ENCODE measurements at regions not wholly inside any gene's neighbourhood (a gene's known extent, or its start where the extent isn't known, plus 50 kb on each side); places are given as distances from the start of the nearest gene placed in this dataset.
A peak's percentile ranks its signal among the peaks of the same experiment; 100 is the strongest.

GRCh38 chr5:110812639-110813038 is 73.8 kb downstream of the SLC25A46 start:
- Histone ChIP-seq H3K36me3 (ENCODE audit: control insufficient read depth in 4 of 4, insufficient read depth in 4 of 4, low read length in 4 of 4) (no peaks in the 10 kb centered on the region), H3K9ac (ENCODE audit: insufficient read depth in 1 of 2, low read length in 2 of 2) (no peak overlapping the region), H3K4me3 (no peak overlapping the region), H3K27ac (ENCODE audit: low read depth in 1 of 2, low read length in 1 of 2) (no peak overlapping the region), H3K27me3 (ENCODE audit: control insufficient read depth in 3 of 3, insufficient read depth in 3 of 3, low read length in 2 of 3) (no peaks in the 10 kb centered on the region), H3K9me3 (ENCODE audit: control insufficient read depth in 4 of 4, insufficient read depth in 3 of 4, low read length in 3 of 4) (no peaks in the 10 kb centered on the region), H3K4me1 (ENCODE audit: control insufficient read depth in 5 of 5, insufficient read depth in 5 of 5, low read length in 5 of 5) (peaks cover 0 to 10% (median 4%) of the 10 kb centered on the region in 5 donors)
- DNase-seq (no peak), ATAC-seq (ENCODE audit: insufficient read depth, low FRiP score) (no peak)
- no peak for TF ChIP-seq CTCF (IDR thresholded peaks at IDR 0.05; ENCODE audit: control extremely low read depth, extremely low read depth)
- WGBS, 2 donors: 91 to 92% methylated on average over 3 of the region's 3 CpGs

- WGBS, 2 donors: 26 to 43% methylated on average over 1 of the region's 1 CpG
- Histone ChIP-seq H3K27ac (ENCODE audit: low read depth in 1 of 2, low read length in 1 of 2) (no peak overlapping the region), H3K4me1 (ENCODE audit: control insufficient read depth in 5 of 5, insufficient read depth in 5 of 5, low read length in 5 of 5) (peaks cover 0 to 5% (median 0%) of the 10 kb centered on the region in 5 donors), H3K27me3 (ENCODE audit: control insufficient read depth in 3 of 3, insufficient read depth in 3 of 3, low read length in 2 of 3) (no peaks in the 10 kb centered on the region), H3K9me3 (ENCODE audit: control insufficient read depth in 4 of 4, insufficient read depth in 3 of 4, low read length in 3 of 4) (no peaks in the 10 kb centered on the region), H3K36me3 (ENCODE audit: control insufficient read depth in 4 of 4, insufficient read depth in 4 of 4, low read length in 4 of 4) (no peaks in the 10 kb centered on the region), H3K4me3 (no peak overlapping the region), H3K9ac (ENCODE audit: insufficient read depth in 1 of 2, low read length in 2 of 2) (no peak overlapping the region)
- peak in 2 of 3 donors; percentile 18 to 32 for DNase-seq
- peak; percentile 62 for ATAC-seq (ENCODE audit: insufficient read depth, low FRiP score)
- no peak for TF ChIP-seq CTCF (IDR thresholded peaks at IDR 0.05; ENCODE audit: control extremely low read depth, extremely low read depth)
Measured at GRCh38 chr5:110815916-110816605, 77.3 kb downstream of the SLC25A46 start.

- H3K4me3 ChIP-seq: no peak overlapping the region
- no peak overlapping the region for H3K9ac ChIP-seq (ENCODE audit: insufficient read depth in 1 of 2, low read length in 2 of 2)
- H3K9me3 ChIP-seq (ENCODE audit: control insufficient read depth in 4 of 4, insufficient read depth in 3 of 4, low read length in 3 of 4): no peaks in the 10 kb centered on the region
- no peak for TF ChIP-seq CTCF (IDR thresholded peaks at IDR 0.05; ENCODE audit: control extremely low read depth, extremely low read depth)
- WGBS, 2 donors: 67 to 90% methylated on average over 7 of the region's 7 CpGs
- H3K27me3 ChIP-seq (ENCODE audit: control insufficient read depth in 3 of 3, insufficient read depth in 3 of 3, low read length in 2 of 3): no peaks in the 10 kb centered on the region
- H3K36me3 ChIP-seq (ENCODE audit: control insufficient read depth in 4 of 4, insufficient read depth in 4 of 4, low read length in 4 of 4): no peaks in the 10 kb centered on the region
- peaks cover 0 to 5% (median 0%) of the 10 kb centered on the region in 5 donors for H3K4me1 ChIP-seq (ENCODE audit: control insufficient read depth in 5 of 5, insufficient read depth in 5 of 5, low read length in 5 of 5)
- ATAC-seq (ENCODE audit: insufficient read depth, low FRiP score): peak; percentile 59
- DNase-seq: no peak
- H3K27ac ChIP-seq (ENCODE audit: low read depth in 1 of 2, low read length in 1 of 2): no peak overlapping the region
Measured at GRCh38 chr5:110817459-110817858, 78.7 kb downstream of the SLC25A46 start.

- no peaks in the 10 kb centered on the region for H3K4me1 ChIP-seq (ENCODE audit: control insufficient read depth in 5 of 5, insufficient read depth in 5 of 5, low read length in 5 of 5)
- no peaks in the 10 kb centered on the region for H3K36me3 ChIP-seq (ENCODE audit: control insufficient read depth in 4 of 4, insufficient read depth in 4 of 4, low read length in 4 of 4)
- TF ChIP-seq CTCF (IDR thresholded peaks at IDR 0.05; ENCODE audit: control extremely low read depth, extremely low read depth): no peak
- no peak overlapping the region for H3K9ac ChIP-seq (ENCODE audit: insufficient read depth in 1 of 2, low read length in 2 of 2)
- H3K9me3 ChIP-seq (ENCODE audit: control insufficient read depth in 4 of 4, insufficient read depth in 3 of 4, low read length in 3 of 4): peaks cover 0 to 17% (median 7%) of the 10 kb centered on the region in 4 donors
- no peak overlapping the region for H3K27ac ChIP-seq (ENCODE audit: low read depth in 1 of 2, low read length in 1 of 2)
- DNase-seq (no peak), ATAC-seq (ENCODE audit: insufficient read depth, low FRiP score) (no peak)
- 90 to 96% methylated on average over 5 of the region's 5 CpGs for WGBS, 2 donors
- no peaks in the 10 kb centered on the region for H3K27me3 ChIP-seq (ENCODE audit: control insufficient read depth in 3 of 3, insufficient read depth in 3 of 3, low read length in 2 of 3)
- H3K4me3 ChIP-seq: no peak overlapping the region
Measured at GRCh38 chr5:110823571-110823970, 84.8 kb downstream of the SLC25A46 start.
